ENCODE measurements at regions not wholly inside any gene's neighbourhood (a gene's known extent, or its start where the extent isn't known, plus 50 kb on each side); places are given as distances from the start of the nearest gene placed in this dataset.

- Histone ChIP-seq H3K36me3 (ENCODE audit: control insufficient read depth in 2 of 2, insufficient read depth in 2 of 2, low read length in 2 of 2) (no peaks in the 10 kb centered on the region), H3K4me3 (ENCODE audit: low read length in 2 of 2) (no peak overlapping the region), H3K27me3 (ENCODE audit: control insufficient read depth in 1 of 2, insufficient read depth in 2 of 2, low read length in 2 of 2) (no peaks in the 10 kb centered on the region), H3K4me1 (ENCODE audit: control insufficient read depth, insufficient read depth, low read length) (no peaks in the 10 kb centered on the region), H3K27ac (ENCODE audit: low read length) (no peak overlapping the region), H3K9me3 (ENCODE audit: control insufficient read depth in 2 of 2, low read length in 2 of 2) (peaks cover 0 to 3% of the 10 kb centered on the region in 2 donors), H3K9ac (ENCODE audit: low read length in 2 of 2) (no peak overlapping the region)
These were observed 90.0 kb downstream of the FAM174B start for GRCh38 chr15:92565351-92566125.

GRCh38 chr15:92561754-92562153 lies 93.8 kb downstream of the FAM174B start:
- H3K4me1 ChIP-seq (ENCODE audit: control insufficient read depth, insufficient read depth, low read length) = no peaks in the 10 kb centered on the region
- no peak overlapping the region for H3K27ac ChIP-seq (ENCODE audit: low read length)
- no peaks in the 10 kb centered on the region for H3K27me3 ChIP-seq (ENCODE audit: control insufficient read depth in 1 of 2, insufficient read depth in 2 of 2, low read length in 2 of 2)
- no peak overlapping the region for H3K9ac ChIP-seq (ENCODE audit: low read length in 2 of 2)
- H3K36me3 ChIP-seq (ENCODE audit: control insufficient read depth in 2 of 2, insufficient read depth in 2 of 2, low read length in 2 of 2) = no peaks in the 10 kb centered on the region
- peaks cover 0 to 3% of the 10 kb centered on the region in 2 donors for H3K9me3 ChIP-seq (ENCODE audit: control insufficient read depth in 2 of 2, low read length in 2 of 2)
- no peak overlapping the region for H3K4me3 ChIP-seq (ENCODE audit: low read length in 2 of 2)

- H3K27ac ChIP-seq (ENCODE audit: low read length) = no peak overlapping the region
- H3K9ac ChIP-seq (ENCODE audit: low read length in 2 of 2) = no peak overlapping the region
- peaks cover 0 to 3% of the 10 kb centered on the region in 2 donors for H3K9me3 ChIP-seq (ENCODE audit: control insufficient read depth in 2 of 2, low read length in 2 of 2)
- H3K4me1 ChIP-seq (ENCODE audit: control insufficient read depth, insufficient read depth, low read length) = no peaks in the 10 kb centered on the region
- no peaks in the 10 kb centered on the region for H3K27me3 ChIP-seq (ENCODE audit: control insufficient read depth in 1 of 2, insufficient read depth in 2 of 2, low read length in 2 of 2)
- H3K4me3 ChIP-seq (ENCODE audit: low read length in 2 of 2) = no peak overlapping the region
- H3K36me3 ChIP-seq (ENCODE audit: control insufficient read depth in 2 of 2, insufficient read depth in 2 of 2, low read length in 2 of 2) = no peaks in the 10 kb centered on the region
These were observed 102.3 kb downstream of the FAM174B start for GRCh38 chr15:92553317-92553716.

- no peaks in the 10 kb centered on the region for H3K4me1 ChIP-seq (ENCODE audit: control insufficient read depth, insufficient read depth, low read length)
- H3K4me3 ChIP-seq (ENCODE audit: low read length in 2 of 2) = no peak overlapping the region
- no peaks in the 10 kb centered on the region for H3K27me3 ChIP-seq (ENCODE audit: control insufficient read depth in 1 of 2, insufficient read depth in 2 of 2, low read length in 2 of 2)
These were observed 109.6 kb downstream of the FAM174B start for GRCh38 chr15:92545996-92546395.

GRCh38 chr15:92541291-92542200 lies 114.0 kb downstream of the FAM174B start:
- Histone ChIP-seq H3K36me3 (ENCODE audit: control insufficient read depth in 2 of 2, insufficient read depth in 2 of 2, low read length in 2 of 2) (no peaks in the 10 kb centered on the region), H3K9ac (ENCODE audit: low read length in 2 of 2) (no peak overlapping the region), H3K4me3 (ENCODE audit: low read length in 2 of 2) (no peak overlapping the region), H3K4me1 (ENCODE audit: control insufficient read depth, insufficient read depth, low read length) (no peaks in the 10 kb centered on the region), H3K27me3 (ENCODE audit: control insufficient read depth in 1 of 2, insufficient read depth in 2 of 2, low read length in 2 of 2) (no peaks in the 10 kb centered on the region), H3K27ac (ENCODE audit: low read length) (no peak overlapping the region), H3K9me3 (ENCODE audit: control insufficient read depth in 2 of 2, low read length in 2 of 2) (no peaks in the 10 kb centered on the region)

More at GRCh38 chr15:92545996-92546395, 109.6 kb downstream of the FAM174B start:
- no peak overlapping the region for H3K27ac ChIP-seq (ENCODE audit: low read length)
- H3K36me3 ChIP-seq (ENCODE audit: control insufficient read depth in 2 of 2, insufficient read depth in 2 of 2, low read length in 2 of 2) = no peaks in the 10 kb centered on the region
- no peak overlapping the region for H3K9ac ChIP-seq (ENCODE audit: low read length in 2 of 2)
- H3K9me3 ChIP-seq (ENCODE audit: control insufficient read depth in 2 of 2, low read length in 2 of 2) = peaks cover 0 to 3% of the 10 kb centered on the region in 2 donors

- H3K36me3 ChIP-seq (ENCODE audit: control insufficient read depth in 2 of 2, insufficient read depth in 2 of 2, low read length in 2 of 2) = no peaks in the 10 kb centered on the region
- H3K27me3 ChIP-seq (ENCODE audit: control insufficient read depth in 1 of 2, insufficient read depth in 2 of 2, low read length in 2 of 2) = no peaks in the 10 kb centered on the region
- H3K4me3 ChIP-seq (ENCODE audit: low read length in 2 of 2) = no peak overlapping the region
- no peaks in the 10 kb centered on the region for H3K4me1 ChIP-seq (ENCODE audit: control insufficient read depth, insufficient read depth, low read length)
- H3K9ac ChIP-seq (ENCODE audit: low read length in 2 of 2) = no peak overlapping the region
- H3K27ac ChIP-seq (ENCODE audit: low read length) = no peak overlapping the region
- no peaks in the 10 kb centered on the region for H3K9me3 ChIP-seq (ENCODE audit: control insufficient read depth in 2 of 2, low read length in 2 of 2)
These were observed 117.5 kb downstream of the FAM174B start for GRCh38 chr15:92538115-92538514.

- H3K4me3 ChIP-seq (ENCODE audit: low read length in 2 of 2) = no peak overlapping the region
- H3K27ac ChIP-seq (ENCODE audit: low read length) = no peak overlapping the region
- no peaks in the 10 kb centered on the region for H3K4me1 ChIP-seq (ENCODE audit: control insufficient read depth, insufficient read depth, low read length)
These were observed 122.3 kb downstream of the FAM174B start for GRCh38 chr15:92533298-92533697.

GRCh38 chr15:92531406-92531805 lies 124.2 kb downstream of the FAM174B start:
- Histone ChIP-seq H3K9me3 (ENCODE audit: control insufficient read depth in 2 of 2, low read length in 2 of 2) (no peaks in the 10 kb centered on the region), H3K27ac (ENCODE audit: low read length) (no peak overlapping the region), H3K4me3 (ENCODE audit: low read length in 2 of 2) (no peak overlapping the region), H3K4me1 (ENCODE audit: control insufficient read depth, insufficient read depth, low read length) (peaks cover 7% of the 10 kb centered on the region), H3K36me3 (ENCODE audit: control insufficient read depth in 2 of 2, insufficient read depth in 2 of 2, low read length in 2 of 2) (no peaks in the 10 kb centered on the region), H3K27me3 (ENCODE audit: control insufficient read depth in 1 of 2, insufficient read depth in 2 of 2, low read length in 2 of 2) (no peaks in the 10 kb centered on the region), H3K9ac (ENCODE audit: low read length in 2 of 2) (no peak overlapping the region)

More at GRCh38 chr15:92533298-92533697, 122.3 kb downstream of the FAM174B start:
- no peaks in the 10 kb centered on the region for H3K9me3 ChIP-seq (ENCODE audit: control insufficient read depth in 2 of 2, low read length in 2 of 2)
- no peak overlapping the region for H3K9ac ChIP-seq (ENCODE audit: low read length in 2 of 2)
- H3K36me3 ChIP-seq (ENCODE audit: control insufficient read depth in 2 of 2, insufficient read depth in 2 of 2, low read length in 2 of 2) = no peaks in the 10 kb centered on the region
- no peaks in the 10 kb centered on the region for H3K27me3 ChIP-seq (ENCODE audit: control insufficient read depth in 1 of 2, insufficient read depth in 2 of 2, low read length in 2 of 2)

- Histone ChIP-seq H3K36me3 (ENCODE audit: control insufficient read depth in 2 of 2, insufficient read depth in 2 of 2, low read length in 2 of 2) (no peaks in the 10 kb centered on the region), H3K27me3 (ENCODE audit: control insufficient read depth in 1 of 2, insufficient read depth in 2 of 2, low read length in 2 of 2) (no peaks in the 10 kb centered on the region), H3K9me3 (ENCODE audit: control insufficient read depth in 2 of 2, low read length in 2 of 2) (no peaks in the 10 kb centered on the region), H3K27ac (ENCODE audit: low read length) (no peak overlapping the region), H3K4me3 (ENCODE audit: low read length in 2 of 2) (no peak overlapping the region), H3K4me1 (ENCODE audit: control insufficient read depth, insufficient read depth, low read length) (peaks cover 7% of the 10 kb centered on the region), H3K9ac (ENCODE audit: low read length in 2 of 2) (no peak overlapping the region)
These were observed 126.8 kb downstream of the FAM174B start for GRCh38 chr15:92528736-92529135.

GRCh38 chr15:92527197-92527596 lies 128.4 kb downstream of the FAM174B start:
- no peaks in the 10 kb centered on the region for H3K9me3 ChIP-seq (ENCODE audit: control insufficient read depth in 2 of 2, low read length in 2 of 2)
- H3K4me3 ChIP-seq (ENCODE audit: low read length in 2 of 2) = no peak overlapping the region
- peaks cover 7% of the 10 kb centered on the region for H3K4me1 ChIP-seq (ENCODE audit: control insufficient read depth, insufficient read depth, low read length)
- no peak overlapping the region for H3K9ac ChIP-seq (ENCODE audit: low read length in 2 of 2)
- H3K27ac ChIP-seq (ENCODE audit: low read length) = peak overlapping the region; percentile 24
- H3K27me3 ChIP-seq (ENCODE audit: control insufficient read depth in 1 of 2, insufficient read depth in 2 of 2, low read length in 2 of 2) = no peaks in the 10 kb centered on the region
- no peaks in the 10 kb centered on the region for H3K36me3 ChIP-seq (ENCODE audit: control insufficient read depth in 2 of 2, insufficient read depth in 2 of 2, low read length in 2 of 2)
